ENCODE measurements at regions not wholly inside any gene's neighbourhood (a gene's known extent, or its start where the extent isn't known, plus 50 kb on each side); places are given as distances from the start of the nearest gene placed in this dataset.

DNA sequence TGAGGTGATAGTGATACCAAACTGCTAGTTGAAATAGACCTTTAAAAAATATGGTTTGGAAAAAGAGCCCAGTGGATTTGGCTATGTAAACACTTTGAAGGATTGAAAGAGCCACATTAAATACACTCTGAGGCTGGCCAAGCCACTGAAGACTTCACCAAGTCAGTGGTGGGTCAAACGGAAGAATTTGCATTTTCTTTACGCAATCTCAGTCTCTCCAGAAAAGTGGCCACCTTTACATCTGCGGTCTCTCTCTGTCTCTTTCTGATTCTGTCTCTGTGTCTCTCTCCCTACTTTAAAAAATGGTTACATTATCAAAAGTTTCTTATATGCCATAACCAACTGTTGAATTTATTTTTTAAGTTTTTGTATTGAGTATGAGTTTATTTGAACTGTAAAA, 651.2 kb upstream of the PITX2 start:
- no peak for TF ChIP-seq POLR2A (IDR thresholded peaks at IDR 0.05; ENCODE audit: low read length)
- no peak for TF ChIP-seq GATA1 (IDR thresholded peaks at IDR 0.05; ENCODE audit: low read depth, low read length)
